K562 (cell line): ENCODE measurements at regions not wholly inside any gene's neighbourhood (a gene's known extent, or its start where the extent isn't known, plus 50 kb on each side); places are given as distances from the start of the nearest gene placed in this dataset.

Source experiments
- ATAC-seq: fragments of 200-7000 bp; cut with Tn5 transposase; 3 replicates; pipeline ENCODE4 v1.9.1; 2020; ENCODE audit warnings: moderate library complexity
- BruUV-seq: library from RNA; stranded (reverse); fragments of 400-500 nt; replicated peaks from 2 replicates; lab custom pipeline; 2021; lab: Mats Ljungman, UMichigan
- CTCF ChIA-PET: fragments of 300-600 bp; formaldehyde crosslinking; extraction: SDS; loops from one replicate; lab custom pipeline; 2021; ENCODE audit warnings: low intra/inter-chr PET ratio; lab: Yijun Ruan, JAX
- POLR2A ChIA-PET: fragments of 300-600, 350-650 bp; sonication (Branson Sonifier 250); formaldehyde crosslinking; extraction: SDS; loops from one replicate; lab custom pipeline; 2021; ENCODE audit warnings: antibody characterized with exemption, inconsistent platforms; lab: Yijun Ruan, JAX
- DNase-seq, 4 experiments: peaks; one replicate each; pipeline versions ENCODE4 v3.0.0 to v3.0.0-alpha.2; 2011 to 2018; ENCODE audit warnings: low spot score in 3 of 4, mixed read lengths in 3 of 4; ENCODE audit errors: extremely low read depth in 1 of 4
- FAIRE-seq: peaks from 2 replicates; lab custom pipeline; 2011; peaks lifted over from hg19 to GRCh38; lab: Jason Lieb, UNC
- H2AFZ ChIP-seq: 2 replicates; pipeline ENCODE4 v1.6.0; 2011; ENCODE audit warnings: low read depth, low read length, control low read depth, inconsistent platforms
- H3K27ac ChIP-seq: fragments of 200-600 bp; 3 replicates; pipeline ENCODE4 v1.8.0; 2011; ENCODE audit warnings: low read depth, mild to moderate bottlenecking, control low read depth, inconsistent platforms, low read length, moderate library complexity, mixed read lengths; ENCODE audit errors: extremely low read depth
- H3K27me3 ChIP-seq, 2 experiments: fragments of 300-600 bp in 1 of 2; 2 replicates in 1 of 2; 3 replicates in 1 of 2; pipeline versions ENCODE4 v1.6.0 to v1.8.0; 2011; ENCODE audit warnings: inconsistent platforms in 2 of 2, low read length in 2 of 2, mild to moderate bottlenecking in 1 of 2, mixed read lengths in 1 of 2, moderate library complexity in 1 of 2; ENCODE audit not compliant: control insufficient read depth in 2 of 2, insufficient read depth in 2 of 2
- H3K36me3 ChIP-seq: fragments of 300-600 bp; 3 replicates; pipeline ENCODE4 v1.8.0; 2011; ENCODE audit warnings: mild to moderate bottlenecking, low read length, inconsistent platforms; ENCODE audit not compliant: control insufficient read depth, insufficient read depth
- H3K4me1 ChIP-seq, 2 experiments: fragments of 200-600 bp in 1 of 2; replicated peaks in 1 of 2; 2 replicates in 1 of 2; 3 replicates in 1 of 2; pipeline versions ENCODE4 v1.5.1 to v1.8.0; 2011; ENCODE audit warnings: inconsistent platforms in 2 of 2, low read length in 2 of 2, mild to moderate bottlenecking in 1 of 2, mixed read lengths in 1 of 2, moderate library complexity in 1 of 2; ENCODE audit not compliant: control insufficient read depth in 2 of 2, insufficient read depth in 2 of 2
- H3K4me2 ChIP-seq: 2 replicates; pipeline ENCODE4 v1.6.1; 2011; ENCODE audit warnings: low read length, control low read depth, inconsistent platforms, mixed read lengths; ENCODE audit not compliant: insufficient read depth
- H3K4me3 ChIP-seq: fragments of 200-600 bp; sonication (generic), shearing (Covaris generic); 2 replicates; pipeline ENCODE4 v1.5.1; 2016; ENCODE audit warnings: control low read depth, inconsistent platforms
- H3K79me2 ChIP-seq: fragments of 200-600 bp; 3 replicates; pipeline ENCODE4 v1.8.0; 2011; ENCODE audit warnings: low read length, inconsistent platforms; ENCODE audit not compliant: control insufficient read depth, insufficient read depth
- H3K9ac ChIP-seq, 2 experiments: 2 replicates each; pipeline versions ENCODE4 v1.6.0 to v1.6.1; 2011; ENCODE audit warnings: low read depth in 2 of 2, low read length in 2 of 2, control low read depth in 1 of 2, inconsistent platforms in 1 of 2, mild to moderate bottlenecking in 1 of 2, mixed read lengths in 1 of 2; ENCODE audit not compliant: insufficient read depth in 1 of 2
- H3K9me1 ChIP-seq: one replicate; pipeline ENCODE4 v1.6.0; 2011; ENCODE audit warnings: inconsistent platforms, mild to moderate bottlenecking, low read length, moderate library complexity; ENCODE audit not compliant: control insufficient read depth, insufficient read depth
- H3K9me3 ChIP-seq: replicated peaks from 2 replicates; pipeline ENCODE4 v1.5.1; 2011; ENCODE audit warnings: low read depth, low read length, inconsistent platforms; ENCODE audit not compliant: control insufficient read depth, insufficient read depth
- H4K20me1 ChIP-seq: replicated peaks from 2 replicates; pipeline ENCODE4 v1.6.1; 2011; ENCODE audit warnings: low read length, inconsistent platforms, mixed read lengths; ENCODE audit not compliant: control insufficient read depth, insufficient read depth
- ATF4 ChIP-seq: fragments of 450-650 bp; formaldehyde crosslinking; IDR thresholded peaks from 2 replicates; pipeline ENCODE4 v1.4.0; 2022; ENCODE audit warnings: mild to moderate bottlenecking, moderate library complexity
- CTCF ChIP-seq, 3 experiments: IDR thresholded peaks in 2 of 3; conservative IDR thresholded peaks in 1 of 3; 2 replicates each; pipeline ENCODE4 v1.5.1; 2011 to 2012; ENCODE audit warnings: low read length in 3 of 3, mild to moderate bottlenecking in 3 of 3, control low read depth in 2 of 3, improper control_type of control experiment in 1 of 3, inconsistent platforms in 1 of 3, low read depth in 1 of 3, mixed read lengths in 1 of 3, moderate library complexity in 1 of 3; ENCODE audit not compliant: insufficient read depth in 2 of 3
- FOXP4 ChIP-seq: sonication (generic); formaldehyde crosslinking; IDR thresholded peaks from 2 replicates; pipeline ENCODE4 v1.8.0; 2022; ENCODE audit warnings: mild to moderate bottlenecking, missing genetic modification reagents, borderline replicate concordance
- RBBP5 ChIP-seq: fragments of 200-600 bp; sonication (generic); IDR thresholded peaks from 2 replicates; pipeline ENCODE4 v1.6.1; 2012; ENCODE audit warnings: borderline replicate concordance, mild to moderate bottlenecking, low read length, control low read depth, inconsistent platforms; ENCODE audit not compliant: insufficient read depth, poor library complexity, severe bottlenecking
- SMAD2 ChIP-seq: fragments of 150-350 bp; IDR thresholded peaks from 2 replicates; pipeline ENCODE4 v1.6.1; 2014; ENCODE audit warnings: low read depth, mild to moderate bottlenecking, low read length
- TRIM25 ChIP-seq: fragments of 450-650 bp; IDR thresholded peaks from 2 replicates; pipeline ENCODE4 v1.7.0; 2016; ENCODE audit warnings: borderline replicate concordance
- ZBTB49 ChIP-seq: sonication (generic); formaldehyde crosslinking; IDR thresholded peaks from 2 replicates; pipeline ENCODE4 v1.8.0; 2022; ENCODE audit warnings: missing genetic modification reagents, mild to moderate bottlenecking, borderline replicate concordance
- ZNF518B ChIP-seq: fragments of 250-450 bp; sonication (Bioruptor Pico); IDR thresholded peaks from 2 replicates; pipeline ENCODE4 v1.5.0; 2021; ENCODE audit warnings: mild to moderate bottlenecking, moderate library complexity
- WGBS: fragments of 100-300 bp; shearing (Covaris generic); methylation state at CpG from one replicate; pipeline ENCODE4 v1.1.6; 2016; ENCODE audit warnings: low coverage, mixed read lengths; ENCODE audit not compliant: insufficient coverage; ENCODE audit errors: missing lambda C conversion rate; 5-methylcytosine and 5-hydroxymethylcytosine counted together
- in situ Hi-C: fragments of 300-500 bp; cut with MboI; formaldehyde crosslinking; loops from 4 replicates; pipeline ENCODE4 v1.15.0; 2018; ENCODE audit warnings: inconsistent platforms, mixed read lengths
- intact Hi-C: fragments of 100-400 bp; cut with micrococcal nuclease; formaldehyde crosslinking; loops from 2 replicates; pipeline ENCODE4 v1.14.2; 2022

- CTCF ChIA-PET: no interaction called here
- intact Hi-C loops (no loop called here), in situ Hi-C loops (no loop called here)
- H3K9ac ChIP-seq: no peak overlapping the region
- no peak for FAIRE-seq
- H3K27me3 ChIP-seq: no peaks in the 10 kb centered on the region
- no peak overlapping the region for H3K4me3 ChIP-seq
- H3K36me3 ChIP-seq: no peaks in the 10 kb centered on the region
- no peaks in the 10 kb centered on the region for H3K9me1 ChIP-seq
- H3K4me2 ChIP-seq: no peak overlapping the region
- ATAC-seq: no peak
- 0% methylated on average over 1 of the region's 1 CpG for WGBS
- H2AFZ ChIP-seq: no peak overlapping the region
- H3K27ac ChIP-seq: no peak overlapping the region
- no TSS peak for BruUV-seq
- POLR2A ChIA-PET: no interaction called here
- DNase-seq: no peak
- no peaks in the 10 kb centered on the region for H3K4me1 ChIP-seq
- no peaks in the 10 kb centered on the region for H3K9me3 ChIP-seq
- H4K20me1 ChIP-seq: no peaks in the 10 kb centered on the region
- no peaks in the 10 kb centered on the region for H3K79me2 ChIP-seq
- TF ChIP-seq ZBTB49 (no peak), CTCF (IDR thresholded peaks at IDR 0.05 in 2 of 3, conservative IDR thresholded peaks at IDR 0.05 in 1 of 3; ENCODE audit: insufficient read depth in 2 of 3, low read depth in 1 of 3, low read length in 3 of 3) (no peak), SMAD2 (no peak), FOXP4 (no peak), RBBP5 (no peak), ATF4 (CRISPR knock-in tag) (no peak), TRIM25 (no peak), ZNF518B (CRISPR knock-in tag) (no peak)
These were observed 616.8 kb upstream of the VRK2 start for GRCh38 chr2:57429831-57430230.
